Endothelial cell of umbilical vein (primary cell): ENCODE measurements at regions not wholly inside any gene's neighbourhood (a gene's known extent, or its start where the extent isn't known, plus 50 kb on each side); places are given as distances from the start of the nearest gene placed in this dataset.

Experiments used
- CTCF ChIP-seq, 2 donors: IDR thresholded peaks; 1 replicate in 1 of 2; 2 replicates in 1 of 2; pipeline ENCODE4 v1.5.1; 2011; ENCODE audit warnings: low read length in 2 of 2, mild to moderate bottlenecking in 2 of 2, moderate library complexity in 2 of 2, control low read depth in 1 of 2, inconsistent platforms in 1 of 2, low read depth in 1 of 2; ENCODE audit not compliant: insufficient read depth in 1 of 2; ENCODE audit errors: extremely low read depth in 1 of 2
- EZH2 ChIP-seq: IDR thresholded peaks from 2 replicates; pipeline ENCODE4 v1.6.1; 2012; ENCODE audit warnings: borderline replicate concordance, low read depth, mild to moderate bottlenecking, moderate library complexity, low read length, inconsistent platforms; ENCODE audit not compliant: severe bottlenecking
- JUN ChIP-seq: IDR thresholded peaks from 2 replicates; pipeline ENCODE4 v1.6.1; 2011; ENCODE audit warnings: borderline replicate concordance, low read depth; ENCODE audit not compliant: insufficient read length, insufficient read depth
- MAX ChIP-seq: IDR thresholded peaks from 2 replicates; pipeline ENCODE4 v1.6.1; 2011; ENCODE audit not compliant: insufficient read depth, insufficient read length
- POLR2A ChIP-seq: IDR thresholded peaks from 2 replicates; pipeline ENCODE4 v1.6.1; 2012; ENCODE audit warnings: low read depth, mild to moderate bottlenecking, control low read depth, low read length
- POLR2AphosphoS5 ChIP-seq: IDR thresholded peaks from 2 replicates; pipeline ENCODE4 v1.6.1; 2012; ENCODE audit warnings: low read depth, mild to moderate bottlenecking, control low read depth, low read length, moderate library complexity; ENCODE audit not compliant: insufficient read depth

GRCh38 chr5:61261136-61261535 lies 70.9 kb upstream of the ZSWIM6 start:
- no peak for TF ChIP-seq POLR2A
- no peak for TF ChIP-seq CTCF (IDR thresholded peaks at IDR 0.05; ENCODE audit: extremely low read depth in 1 of 2, insufficient read depth in 1 of 2, low read depth in 1 of 2, low read length in 2 of 2)
- no peak for TF ChIP-seq JUN
- no peak for TF ChIP-seq EZH2
- TF ChIP-seq MAX, result no peak
- no peak for TF ChIP-seq POLR2AphosphoS5
